H1 (cell line): ENCODE measurements at regions not wholly inside any gene's neighbourhood (a gene's known extent, or its start where the extent isn't known, plus 50 kb on each side); places are given as distances from the start of the nearest gene placed in this dataset.

Experiments
- CTCF ChIA-PET: fragments of 300-600 bp; sonication (Branson Sonifier 250); formaldehyde crosslinking; loops from one replicate; lab custom pipeline; 2021; ENCODE audit not compliant: partially characterized antibody; lab: Charles Lee
- POLR2A ChIA-PET: fragments of 300-600 bp; sonication (Branson Sonifier 250); formaldehyde crosslinking; loops from one replicate; lab custom pipeline; 2021; ENCODE audit warnings: inconsistent platforms; ENCODE audit not compliant: partially characterized antibody; lab: Charles Lee
- DNase-seq, 2 experiments: peaks; one replicate each; pipeline versions ENCODE4 v3.0.0 to v3.0.0-alpha.2; 2010 to 2022; ENCODE audit warnings: low spot score in 2 of 2, low read depth in 1 of 2, mixed read lengths in 1 of 2
- FAIRE-seq: peaks from 2 replicates; lab custom pipeline; 2011; peaks lifted over from hg19 to GRCh38; lab: Jason Lieb, UNC
- H2AFZ ChIP-seq: 2 replicates; pipeline ENCODE4 v1.8.1; 2012; ENCODE audit warnings: low read length, inconsistent platforms
- H2AK5ac ChIP-seq: 2 replicates; pipeline ENCODE4 v1.6.1; 2013; ENCODE audit warnings: low read depth, low read length
- H2BK120ac ChIP-seq: replicated peaks from 2 replicates; pipeline ENCODE3; 2013; ENCODE audit warnings: low read depth, low read length, inconsistent platforms
- H2BK12ac ChIP-seq: 2 replicates; pipeline ENCODE4 v1.6.1; 2013; ENCODE audit warnings: low read depth, low read length
- H2BK15ac ChIP-seq: 2 replicates; pipeline ENCODE4 v1.6.1; 2013; ENCODE audit warnings: low read length
- H2BK20ac ChIP-seq: 2 replicates; pipeline ENCODE4 v1.6.1; 2013; ENCODE audit warnings: low read length
- H2BK5ac ChIP-seq: 2 replicates; pipeline ENCODE4 v1.6.1; 2013; ENCODE audit warnings: low read depth, low read length
- H3K14ac ChIP-seq: 2 replicates; pipeline ENCODE4 v1.6.1; 2013; ENCODE audit warnings: inconsistent platforms; ENCODE audit not compliant: insufficient read length
- H3K18ac ChIP-seq: 2 replicates; pipeline ENCODE4 v1.6.1; 2013; ENCODE audit warnings: low read length; ENCODE audit errors: extremely low read depth
- H3K23ac ChIP-seq: 2 replicates; pipeline ENCODE4 v1.6.1; 2013; ENCODE audit warnings: inconsistent platforms; ENCODE audit not compliant: insufficient read length
- H3K23me2 ChIP-seq: 2 replicates; pipeline ENCODE4 v1.6.1; 2013; ENCODE audit warnings: low read depth, low read length
- H3K27ac ChIP-seq: 2 replicates; pipeline ENCODE4 v1.6.1; 2011; ENCODE audit warnings: low read depth, low read length, inconsistent platforms
- H3K27me3 ChIP-seq, 4 experiments: replicated peaks in 1 of 4; 1 replicate in 1 of 4; 2 replicates in 3 of 4; pipeline versions ENCODE4 v1.6.1 to v1.8.1; 2011 to 2013; ENCODE audit warnings: low read length in 3 of 4, mild to moderate bottlenecking in 3 of 4, inconsistent platforms in 2 of 4, mixed read lengths in 2 of 4, moderate library complexity in 1 of 4; ENCODE audit not compliant: control insufficient read depth in 3 of 4, insufficient read depth in 3 of 4; ENCODE audit errors: extremely low read depth in 1 of 4
- H3K36me3 ChIP-seq, 4 experiments: 2 replicates each; pipeline versions ENCODE4 v1.6.1 to v1.8.1; 2011 to 2013; ENCODE audit warnings: mild to moderate bottlenecking in 4 of 4, low read length in 3 of 4, moderate library complexity in 2 of 4, control low read depth in 1 of 4, inconsistent platforms in 1 of 4; ENCODE audit not compliant: insufficient read depth in 4 of 4, control insufficient read depth in 2 of 4
- H3K4ac ChIP-seq: replicated peaks from 2 replicates; pipeline ENCODE3; 2013; ENCODE audit warnings: low read length, low read depth, mixed read lengths, inconsistent platforms; ENCODE audit not compliant: insufficient read length
- H3K4me1 ChIP-seq, 4 experiments: replicated peaks in 1 of 4; 1 replicate in 1 of 4; 2 replicates in 3 of 4; pipeline versions ENCODE4 v1.6.1 to v1.8.1; 2011 to 2013; ENCODE audit warnings: low read length in 3 of 4, inconsistent platforms in 2 of 4, mixed read lengths in 1 of 4; ENCODE audit not compliant: insufficient read depth in 4 of 4, control insufficient read depth in 3 of 4
- H3K4me2 ChIP-seq, 2 experiments: 2 replicates each; pipeline versions ENCODE4 v1.6.1 to v1.8.1; 2011 to 2013; ENCODE audit warnings: low read depth in 2 of 2, low read length in 2 of 2, control low read depth in 1 of 2, inconsistent platforms in 1 of 2, mild to moderate bottlenecking in 1 of 2; ENCODE audit not compliant: insufficient read depth in 1 of 2
- H3K4me3 ChIP-seq, 4 experiments: fragments of 200-600, 300-600 bp in 1 of 4; sonication (generic), shearing (Covaris generic), sonication (Bioruptor Twin) in 1 of 4; 2 replicates each; pipeline versions ENCODE4 v1.5.1 to v1.8.1; 2011 to 2016; ENCODE audit warnings: low read length in 4 of 4, low read depth in 3 of 4, control low read depth in 2 of 4, inconsistent platforms in 2 of 4, mild to moderate bottlenecking in 2 of 4, mixed read lengths in 1 of 4, moderate library complexity in 1 of 4; ENCODE audit not compliant: insufficient read depth in 2 of 4; ENCODE audit errors: extremely low read depth in 1 of 4
- H3K56ac ChIP-seq: replicated peaks from 2 replicates; pipeline ENCODE3; 2013; ENCODE audit warnings: low read depth, mild to moderate bottlenecking, mixed read lengths, low read length, inconsistent platforms; ENCODE audit not compliant: insufficient read length
- H3K79me1 ChIP-seq: 2 replicates; pipeline ENCODE4 v1.6.1; 2013; ENCODE audit warnings: low read depth, low read length, control low read depth
- H3K79me2 ChIP-seq, 2 experiments: 2 replicates each; pipeline versions ENCODE4 v1.6.1 to v1.8.1; 2012 to 2013; ENCODE audit warnings: low read length in 2 of 2, mild to moderate bottlenecking in 2 of 2, inconsistent platforms in 1 of 2; ENCODE audit not compliant: insufficient read depth in 2 of 2, control insufficient read depth in 1 of 2
- H3K9ac ChIP-seq, 4 experiments: replicated peaks in 1 of 4; 1 replicate in 1 of 4; 2 replicates in 3 of 4; pipeline versions ENCODE4 v1.6.1 to v1.8.1; 2011 to 2013; ENCODE audit warnings: low read depth in 3 of 4, low read length in 3 of 4, control low read depth in 2 of 4, mild to moderate bottlenecking in 2 of 4, moderate library complexity in 2 of 4, inconsistent platforms in 1 of 4; ENCODE audit errors: extremely low read depth in 1 of 4
- H3K9me3 ChIP-seq, 2 experiments: 2 replicates each; pipeline versions ENCODE4 v1.6.1 to v1.8.1; 2012 to 2013; ENCODE audit warnings: mild to moderate bottlenecking in 2 of 2, moderate library complexity in 2 of 2, control low read depth in 1 of 2, inconsistent platforms in 1 of 2, low read depth in 1 of 2, low read length in 1 of 2, mixed read lengths in 1 of 2; ENCODE audit not compliant: insufficient read depth in 2 of 2
- H4K20me1 ChIP-seq, 2 experiments: replicated peaks in 1 of 2; 2 replicates each; pipeline versions ENCODE3 to v1.8.1; 2011 to 2013; ENCODE audit warnings: inconsistent platforms in 2 of 2, low read length in 2 of 2, mild to moderate bottlenecking in 1 of 2; ENCODE audit not compliant: insufficient read depth in 2 of 2, control insufficient read depth in 1 of 2
- H4K5ac ChIP-seq: 2 replicates; pipeline ENCODE4 v1.6.1; 2013; ENCODE audit warnings: low read length, low read depth, mixed read lengths, inconsistent platforms; ENCODE audit not compliant: insufficient read length
- H4K8ac ChIP-seq: 2 replicates; pipeline ENCODE4 v1.8.0; 2013; ENCODE audit warnings: mild to moderate bottlenecking, moderate library complexity, low read length, inconsistent platforms; ENCODE audit not compliant: insufficient read depth; ENCODE audit errors: extremely low read depth
- H4K91ac ChIP-seq: replicated peaks from 2 replicates; pipeline ENCODE3; 2013; ENCODE audit warnings: low read length, mixed read lengths, inconsistent platforms; ENCODE audit not compliant: insufficient read length
- CBX5 ChIP-seq: fragments of 300-800, 300-1000 bp; sonication (generic); IDR thresholded peaks from 2 replicates; pipeline ENCODE4 v1.7.1; 2016; ENCODE audit warnings: antibody characterized with exemption, low read length, low read depth
- CHD2 ChIP-seq: IDR thresholded peaks from 2 replicates; pipeline ENCODE4 v1.6.1; 2012; ENCODE audit warnings: low read length, improper control_type of control experiment
- EZH2 ChIP-seq: fragments of 200-600 bp; sonication (generic); IDR thresholded peaks from 2 replicates; pipeline ENCODE4 v1.7.1; 2012; ENCODE audit warnings: low read depth, mild to moderate bottlenecking, moderate library complexity, low read length, inconsistent platforms; ENCODE audit not compliant: severe bottlenecking
- HDAC2 ChIP-seq, 2 experiments: fragments of 300-600 bp in 1 of 2; sonication (generic) in 1 of 2; IDR thresholded peaks; 2 replicates each; pipeline ENCODE4 v1.6.1; 2011 to 2012; ENCODE audit warnings: low read depth in 2 of 2, low read length in 2 of 2, mild to moderate bottlenecking in 2 of 2, moderate library complexity in 2 of 2, borderline replicate concordance in 1 of 2, inconsistent platforms in 1 of 2
- KDM5A ChIP-seq: fragments of 200-600 bp; IDR thresholded peaks from 2 replicates; pipeline ENCODE4 v1.7.1; 2012; ENCODE audit warnings: mild to moderate bottlenecking, low read length, inconsistent platforms, mixed read lengths
- MAX ChIP-seq: IDR thresholded peaks from 2 replicates; pipeline ENCODE4 v1.6.1; 2012; ENCODE audit warnings: inconsistent platforms
- SIRT6 ChIP-seq: IDR thresholded peaks from one replicate; pipeline ENCODE4 v1.7.1; 2012; ENCODE audit warnings: low read length, inconsistent platforms
- SP1 ChIP-seq: IDR thresholded peaks from 2 replicates; pipeline ENCODE4 v1.6.1; 2011; ENCODE audit warnings: low read depth, low read length
- WGBS, 2 experiments: shearing (Covaris generic) in 1 of 2; methylation state at CpG; one replicate each; pipeline versions ENCODE4 v1.1.6 to v1.1.7; 2013 to 2015; ENCODE audit warnings: low lambda C conversion rate in 2 of 2, mixed read lengths in 2 of 2, inconsistent platforms in 1 of 2, low coverage in 1 of 2, missing lambda C conversion rate in 1 of 2; ENCODE audit not compliant: insufficient replicate concordance in 2 of 2, insufficient coverage in 1 of 2, insufficient read length in 1 of 2; ENCODE audit errors: extremely low coverage in 1 of 2, missing lambda C conversion rate in 1 of 2; 5-methylcytosine and 5-hydroxymethylcytosine counted together

DNA sequence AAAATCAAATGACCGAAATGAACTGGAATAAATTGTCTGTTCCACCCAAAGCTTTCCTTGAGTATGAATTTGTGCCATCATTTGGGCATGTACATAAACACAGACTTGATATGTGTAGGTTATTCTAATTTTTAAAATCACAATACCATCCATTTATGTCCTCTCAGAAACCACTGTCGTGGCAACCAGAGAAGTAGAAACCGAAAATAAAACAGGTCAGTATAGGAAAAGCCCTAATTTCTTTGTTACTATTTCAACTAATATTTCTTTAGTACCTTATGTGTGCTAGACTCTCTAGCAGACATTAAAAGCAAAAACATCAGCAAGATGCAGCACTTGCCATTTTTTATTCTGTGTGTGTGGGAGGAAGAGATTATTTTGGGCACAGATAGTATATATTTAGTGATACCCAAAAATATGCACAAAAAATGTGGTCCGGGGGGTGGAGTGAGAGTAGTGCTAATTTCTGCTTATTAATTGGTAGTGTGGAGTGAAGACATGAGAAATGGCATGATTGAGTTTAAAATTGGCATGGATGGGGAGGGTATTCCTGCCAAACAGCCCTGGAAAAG lies 130.8 kb upstream of the CNTN1 start:
- no peak overlapping the region for H3K4ac ChIP-seq
- no peak overlapping the region for H4K91ac ChIP-seq
- no peaks in the 10 kb centered on the region for H3K79me2 ChIP-seq
- H2BK5ac ChIP-seq: no peak overlapping the region
- no peak for DNase-seq
- H3K4me2 ChIP-seq: no peak overlapping the region
- no peak overlapping the region for H2BK20ac ChIP-seq
- H4K8ac ChIP-seq: no peak overlapping the region
- H2AK5ac ChIP-seq: no peak overlapping the region
- H3K4me1 ChIP-seq: no peaks in the 10 kb centered on the region
- H4K20me1 ChIP-seq: no peaks in the 10 kb centered on the region
- H3K23ac ChIP-seq: no peak overlapping the region
- H3K56ac ChIP-seq: peak overlapping the region; percentile 30
- H3K27ac ChIP-seq: no peak overlapping the region
- H3K18ac ChIP-seq: no peak overlapping the region
- CTCF ChIA-PET: interaction anchor here (0.6 to 1.9 kb wide), 2 partner anchors 13 to 158 kb away, joined by 3 to 4 read pairs; no protein-coding TSS in a partner anchor
- H3K79me1 ChIP-seq: no peaks in the 10 kb centered on the region
- H4K5ac ChIP-seq: no peak overlapping the region
- no peak for FAIRE-seq
- H3K36me3 ChIP-seq: no peaks in the 10 kb centered on the region
- H3K27me3 ChIP-seq: no peaks in the 10 kb centered on the region
- no peak overlapping the region for H2BK12ac ChIP-seq
- H2BK15ac ChIP-seq: no peak overlapping the region
- peak overlapping the region; percentile 38; the same call in 1 of the 2 replicates for H2AFZ ChIP-seq
- H3K14ac ChIP-seq: no peak overlapping the region
- 96% methylated on average over 4 of the region's 4 CpGs; no CpG with 5 or more reads in 1 of the 2 experiments for WGBS, 2 experiments
- H2BK120ac ChIP-seq: no peak overlapping the region
- TF ChIP-seq MAX (no peak), SP1 (no peak), CBX5 (no peak), CHD2 (no peak), HDAC2 (IDR thresholded peaks at IDR 0.05; ENCODE audit: borderline replicate concordance in 1 of 2, low read depth in 2 of 2, low read length in 2 of 2) (no peak), SIRT6 (no peak), EZH2 (no peak), KDM5A (no peak)
- no peak overlapping the region for H3K9ac ChIP-seq
- H3K23me2 ChIP-seq: no peaks in the 10 kb centered on the region
- H3K9me3 ChIP-seq: no peaks in the 10 kb centered on the region
- POLR2A ChIA-PET: no interaction called here
- H3K4me3 ChIP-seq: no peak overlapping the region
